ENCODE measurements at regions not wholly inside any gene's neighbourhood (a gene's known extent, or its start where the extent isn't known, plus 50 kb on each side); places are given as distances from the start of the nearest gene placed in this dataset.

- TF ChIP-seq REST (IDR thresholded peaks at IDR 0.05; ENCODE audit: low read depth) = no peak
- TF ChIP-seq ELF1 (IDR thresholded peaks at IDR 0.05; ENCODE audit: borderline replicate concordance, low read depth) = no peak
- no peak for TF ChIP-seq CTCF (IDR thresholded peaks at IDR 0.05 in 2 of 3, conservative IDR thresholded peaks at IDR 0.05 in 1 of 3; ENCODE audit: borderline replicate concordance in 1 of 3, insufficient read depth in 1 of 3, low read depth in 2 of 3, low read length in 2 of 3)
Observed at GRCh38 chr7:86094166-86094669, 549.5 kb upstream of the GRM3 start (continued).

- ATAC-seq (no peak), DNase-seq (ENCODE audit: low read depth, low spot score) (no peak)
- no peaks in the 10 kb centered on the region for H3K36me3 ChIP-seq (ENCODE audit: control insufficient read depth in 1 of 2, insufficient read depth in 2 of 2, low read length in 2 of 2)
- no peaks in the 10 kb centered on the region for H3K27me3 ChIP-seq (ENCODE audit: insufficient read depth, low read length)
- POLR2A ChIA-PET = no interaction called here
- H4K20me1 ChIP-seq (ENCODE audit: insufficient read depth) = no peaks in the 10 kb centered on the region
- no peak for TF ChIP-seq JUND (IDR thresholded peaks at IDR 0.05)
- TF ChIP-seq RAD21 (IDR thresholded peaks at IDR 0.05; ENCODE audit: low read depth) = no peak
- no peak for TF ChIP-seq CTCF (IDR thresholded peaks at IDR 0.05 in 2 of 3, conservative IDR thresholded peaks at IDR 0.05 in 1 of 3; ENCODE audit: borderline replicate concordance in 1 of 3, insufficient read depth in 1 of 3, low read depth in 2 of 3, low read length in 2 of 3)
- TF ChIP-seq MAX (IDR thresholded peaks at IDR 0.05) = no peak
- no peak for TF ChIP-seq ELF1 (IDR thresholded peaks at IDR 0.05; ENCODE audit: borderline replicate concordance, low read depth)
- no peak for TF ChIP-seq EZH2phosphoT487 (IDR thresholded peaks at IDR 0.05; ENCODE audit: borderline replicate concordance)
- no peak for TF ChIP-seq ZBTB33 (IDR thresholded peaks at IDR 0.05; ENCODE audit: extremely low read depth, insufficient replicate concordance, low read length)
- no peak for TF ChIP-seq CBX3 (IDR thresholded peaks at IDR 0.05; ENCODE audit: low read depth)
- CTCF ChIA-PET = no interaction called here
- H3K79me2 ChIP-seq (ENCODE audit: insufficient read depth, low read length) = no peaks in the 10 kb centered on the region
- H2AFZ ChIP-seq (ENCODE audit: low read depth, low read length, poor library complexity, severe bottlenecking) = no peak overlapping the region
- no peaks in the 10 kb centered on the region for H3K4me1 ChIP-seq (ENCODE audit: control insufficient read depth in 1 of 2, insufficient read depth in 2 of 2, low read length in 2 of 2)
- RAD21 ChIA-PET (ENCODE audit: low non-redundant PET in 1 of 2, low total read pairs in 2 of 2, uncharacterized antibody in 2 of 2, unreplicated experiment in 2 of 2) = no interaction called here
- no peaks in the 10 kb centered on the region for H3K9me2 ChIP-seq (ENCODE audit: insufficient read depth)
- no peak overlapping the region for H3K9ac ChIP-seq (ENCODE audit: low read length)
- H3K4me2 ChIP-seq (ENCODE audit: low read length) = no peak overlapping the region
- no peak overlapping the region for H3K4me3 ChIP-seq (replicated peaks in 1 of 2; ENCODE audit: low read depth in 1 of 2, low read length in 2 of 2)
- intact Hi-C loops (cut with micrococcal nuclease) = no loop called here
- H3K9me3 ChIP-seq (ENCODE audit: control insufficient read depth in 1 of 2, insufficient read depth in 1 of 2, low read depth in 1 of 2, low read length in 2 of 2) = no peaks in the 10 kb centered on the region
- no TSS peak for BruUV-seq (replicated peaks)
- no peak overlapping the region for H3K27ac ChIP-seq (ENCODE audit: low read depth, low read length)
Observed at GRCh38 chr7:86091369-86091768, 552.3 kb upstream of the GRM3 start.
